ENCODE measurements at regions not wholly inside any gene's neighbourhood (a gene's known extent, or its start where the extent isn't known, plus 50 kb on each side); places are given as distances from the start of the nearest gene placed in this dataset.

DNA sequence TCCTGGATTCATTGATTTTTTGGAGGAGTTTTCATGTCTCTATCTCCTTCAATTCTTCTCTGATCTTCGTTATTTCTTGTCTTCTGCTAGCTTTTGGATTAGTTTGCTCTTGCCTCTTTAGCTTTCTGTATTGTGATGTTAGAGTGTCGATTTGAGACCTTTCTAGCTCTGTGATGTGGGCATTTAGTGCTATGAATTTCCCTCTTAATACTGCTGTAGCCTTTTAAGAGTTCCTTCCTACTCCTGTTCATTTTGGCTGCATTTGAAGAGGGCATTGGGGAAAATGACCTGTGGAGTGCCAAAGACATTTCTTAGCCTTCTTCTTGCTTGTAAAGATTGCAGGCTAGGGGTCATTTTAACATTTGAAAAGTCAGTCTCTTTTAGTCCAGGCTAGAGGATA is 463.8 kb upstream of the GCFC2 start:
- TF ChIP-seq CTCF (IDR thresholded peaks at IDR 0.05) (no peak), SIN3A (IDR thresholded peaks at IDR 0.05; ENCODE audit: borderline replicate concordance, insufficient read depth, low read depth, low read length) (no peak), POLR2AphosphoS5 (IDR thresholded peaks at IDR 0.05; ENCODE audit: low read depth, low read length) (no peak)

Measured in Panc1 (cell line).